ENCODE measurements at regions not wholly inside any gene's neighbourhood (a gene's known extent, or its start where the extent isn't known, plus 50 kb on each side); places are given as distances from the start of the nearest gene placed in this dataset.
"Not testable (repeated sequence)": the region's sequence is repeated elsewhere in the genome, so short reads cannot be mapped to it uniquely, and the experiment has no call there.

DNA sequence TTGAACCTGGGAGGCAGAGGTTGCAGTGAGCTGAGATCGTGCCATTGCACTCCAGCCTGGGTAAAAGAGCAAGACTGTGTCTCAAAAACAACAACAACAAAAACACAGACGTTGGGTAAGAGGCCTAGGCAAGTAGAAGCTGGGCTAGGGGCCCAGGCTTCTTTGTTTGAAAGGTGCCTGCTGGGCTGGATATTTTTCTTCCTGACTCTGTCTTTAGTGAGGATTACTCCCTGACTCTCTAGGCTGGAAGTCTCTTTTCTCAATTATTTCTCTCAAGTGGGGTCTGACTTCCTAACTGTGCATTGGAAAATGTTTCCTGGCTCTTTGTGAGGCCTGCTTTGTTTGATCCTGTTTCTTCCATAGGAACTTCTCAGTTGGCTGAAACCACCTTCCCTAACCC is 76.5 kb upstream of the DTNBP1 start:
- no peak for DNase-seq
- in situ Hi-C loops (cut with MboI; ENCODE audit: low pct_unique_long_range_greater_than_20kb, low sequenced_read_pairs), result no loop called here

GRCh38 chr6:15738195-15738594 is 75.4 kb upstream of the DTNBP1 start:
- in situ Hi-C loops (cut with MboI; ENCODE audit: low pct_unique_long_range_greater_than_20kb, low sequenced_read_pairs); DNase-seq: not testable (repeated sequence)

GRCh38 chr6:15736297-15736696 is 73.5 kb upstream of the DTNBP1 start:
- in situ Hi-C loops (cut with MboI; ENCODE audit: low pct_unique_long_range_greater_than_20kb, low sequenced_read_pairs), result no loop called here
- DNase-seq, result no peak

GRCh38 chr6:15735567-15736265 is 72.9 kb upstream of the DTNBP1 start:
- DNase-seq, result no peak

DNA sequence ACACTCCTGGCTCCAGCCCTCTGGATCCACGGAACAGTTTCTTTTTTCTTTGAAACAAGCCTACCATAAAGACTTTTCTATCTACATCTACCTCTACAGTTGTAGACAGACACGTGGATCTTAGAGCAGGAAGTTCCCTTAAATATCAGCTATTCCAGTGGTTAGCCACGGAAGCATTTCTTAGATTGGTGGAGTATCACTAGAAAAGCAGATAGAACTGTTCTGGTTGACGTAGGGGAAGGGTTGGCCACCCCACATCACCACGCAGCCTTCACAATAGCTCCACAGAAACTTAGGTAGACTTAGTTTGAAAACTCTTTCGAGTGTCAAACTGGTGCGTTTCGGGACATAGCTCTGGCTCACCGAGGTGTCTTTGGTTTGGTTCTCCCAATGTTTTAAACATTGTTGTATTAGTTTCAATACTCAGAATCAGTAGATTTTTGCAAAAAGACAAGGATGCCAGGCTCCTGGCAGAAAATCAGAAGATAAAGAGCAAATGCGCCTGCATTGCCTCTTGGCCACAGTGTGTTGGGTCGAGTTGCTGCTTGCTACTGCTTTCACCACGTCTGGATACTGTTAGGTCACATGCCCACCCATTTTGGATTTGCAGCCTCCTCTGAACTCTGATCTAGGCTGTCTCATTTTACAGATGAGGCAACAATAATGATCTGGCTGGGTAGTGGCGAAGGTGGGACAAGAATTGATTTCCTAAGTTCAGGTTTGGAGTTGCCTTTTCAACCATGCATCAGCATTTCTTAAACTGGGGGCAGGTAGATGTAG is 71.5 kb upstream of the DTNBP1 start:
- peak; percentile 38 for DNase-seq
- in situ Hi-C loops (cut with MboI; ENCODE audit: low pct_unique_long_range_greater_than_20kb, low sequenced_read_pairs), result no loop called here

More at GRCh38 chr6:15735567-15736265, 72.9 kb upstream of the DTNBP1 start:
- in situ Hi-C loops (cut with MboI; ENCODE audit: low pct_unique_long_range_greater_than_20kb, low sequenced_read_pairs), result no loop called here

DNA sequence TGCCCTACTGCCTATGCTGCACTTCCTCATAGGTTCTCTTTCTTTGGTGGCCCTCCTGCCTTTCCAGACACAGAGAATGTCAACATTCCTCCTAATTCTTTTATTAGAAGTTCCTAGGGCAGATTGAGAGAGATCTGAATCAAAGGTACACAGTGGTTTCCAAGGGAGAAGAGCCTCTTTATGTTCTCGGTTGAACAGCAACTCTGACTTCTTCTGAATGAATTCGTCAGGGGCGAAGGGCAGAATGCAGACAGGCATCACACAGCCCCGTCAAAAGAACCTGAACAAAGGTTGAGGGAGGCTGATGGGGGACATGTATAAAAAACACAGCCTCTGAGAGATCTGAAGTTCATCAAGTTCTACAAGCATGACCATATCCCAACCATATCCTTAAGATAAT is 68.1 kb upstream of the DTNBP1 start:
- in situ Hi-C loops (cut with MboI; ENCODE audit: low pct_unique_long_range_greater_than_20kb, low sequenced_read_pairs), result no loop called here
- no peak for DNase-seq

GRCh38 chr6:15730442-15730841 is 67.6 kb upstream of the DTNBP1 start:
- in situ Hi-C loops (cut with MboI; ENCODE audit: low pct_unique_long_range_greater_than_20kb, low sequenced_read_pairs), result no loop called here
- DNase-seq, result no peak

- in situ Hi-C loops (cut with MboI; ENCODE audit: low pct_unique_long_range_greater_than_20kb, low sequenced_read_pairs), result no loop called here
- no peak for DNase-seq
Measured at GRCh38 chr6:15722731-15723130, 59.9 kb upstream of the DTNBP1 start.

GRCh38 chr6:15716889-15717288 is 54.1 kb upstream of the DTNBP1 start:
- in situ Hi-C loops (cut with MboI; ENCODE audit: low pct_unique_long_range_greater_than_20kb, low sequenced_read_pairs), result no loop called here
- no peak for DNase-seq

GRCh38 chr6:15715851-15716250 is 53.0 kb upstream of the DTNBP1 start:
- no peak for DNase-seq
- in situ Hi-C loops (cut with MboI; ENCODE audit: low pct_unique_long_range_greater_than_20kb, low sequenced_read_pairs), result no loop called here

- in situ Hi-C loops (cut with MboI; ENCODE audit: low pct_unique_long_range_greater_than_20kb, low sequenced_read_pairs), result no loop called here
- DNase-seq, result no peak
Measured at GRCh38 chr6:15715060-15715459, 52.2 kb upstream of the DTNBP1 start.

DNA sequence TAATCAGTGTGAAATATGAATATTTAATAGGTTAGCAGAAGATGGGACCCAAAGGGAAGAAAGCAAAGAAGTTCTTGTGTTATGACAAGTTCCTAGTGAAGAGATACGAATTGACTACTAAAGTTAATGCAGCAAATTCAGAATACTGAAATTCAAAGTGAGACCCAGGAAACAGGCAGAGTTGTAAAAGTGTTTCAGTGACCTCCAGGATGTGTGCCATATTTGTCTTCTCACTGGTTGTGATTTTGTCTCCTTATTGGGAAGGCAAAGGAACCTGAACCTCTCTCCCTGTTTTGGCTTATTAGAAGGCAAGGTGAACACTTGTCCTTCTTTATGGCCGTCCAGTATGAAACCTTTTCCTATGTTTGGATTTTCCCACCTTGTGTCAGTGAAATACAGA is 51.8 kb upstream of the DTNBP1 start:
- in situ Hi-C loops (cut with MboI; ENCODE audit: low pct_unique_long_range_greater_than_20kb, low sequenced_read_pairs), result no loop called here
- DNase-seq, result no peak

GRCh38 chr6:15713325-15713724 is 50.5 kb upstream of the DTNBP1 start:
- no peak for DNase-seq
- in situ Hi-C loops (cut with MboI; ENCODE audit: low pct_unique_long_range_greater_than_20kb, low sequenced_read_pairs), result no loop called here

DNA sequence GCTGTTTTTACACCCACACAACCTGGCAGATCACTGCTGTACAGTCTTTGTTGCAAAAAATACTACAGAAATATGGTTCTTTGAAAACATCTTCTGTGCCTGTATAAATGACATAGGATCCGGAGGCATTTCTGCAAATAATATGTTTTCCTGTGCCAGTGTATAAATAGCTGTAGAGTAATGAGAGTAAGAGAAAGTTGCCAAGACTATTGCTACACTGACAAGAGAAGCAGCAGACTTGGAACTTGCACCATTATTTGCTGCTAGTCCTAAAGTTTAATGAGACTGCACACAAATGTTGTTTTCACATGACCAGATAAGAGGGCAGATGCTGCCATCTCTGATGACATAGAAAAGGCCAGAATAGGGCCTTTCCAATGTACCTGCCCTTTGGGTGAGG is 50.0 kb upstream of the DTNBP1 start:
- in situ Hi-C loops (cut with MboI; ENCODE audit: low pct_unique_long_range_greater_than_20kb, low sequenced_read_pairs), result no loop called here
- no peak for DNase-seq

Data from KBM-7 (cell line).